Omental fat pad (tissue), 3 donors: ENCODE measurements at regions not wholly inside any gene's neighbourhood (a gene's known extent, or its start where the extent isn't known, plus 50 kb on each side); places are given as distances from the start of the nearest gene placed in this dataset.

Experiments
- ATAC-seq: fragments of 150-250 bp; one replicate; pipeline ENCODE4 v1.9.1; 2016; ENCODE audit warnings: mild to moderate bottlenecking, moderate library complexity; ENCODE audit not compliant: low FRiP score
- DNase-seq: peaks from one replicate; pipeline ENCODE4 v3.0.0-alpha.2; 2019; ENCODE audit warnings: low spot score
- CTCF ChIP-seq, 3 donors: fragments of 450-650 bp; IDR thresholded peaks; one replicate each; pipeline ENCODE4 v1.5.1; 2016 to 2017; ENCODE audit warnings: antibody characterized with exemption in 3 of 3, mild to moderate bottlenecking in 3 of 3, moderate library complexity in 2 of 3

GRCh38 chr13:73974051-73974450 is 160.2 kb downstream of the KLF12 start:
- ATAC-seq, result no peak
- DNase-seq, result no peak
- TF ChIP-seq CTCF (IDR thresholded peaks at IDR 0.05), result no peak

GRCh38 chr13:73973156-73973555 is 161.0 kb downstream of the KLF12 start:
- no peak for TF ChIP-seq CTCF (IDR thresholded peaks at IDR 0.05)
- ATAC-seq, result no peak
- DNase-seq, result no peak

GRCh38 chr13:73972545-73972944 is 161.7 kb downstream of the KLF12 start:
- TF ChIP-seq CTCF (IDR thresholded peaks at IDR 0.05), result no peak
- ATAC-seq (no peak), DNase-seq (no peak)

- ATAC-seq, result no peak
- no peak for TF ChIP-seq CTCF (IDR thresholded peaks at IDR 0.05)
- DNase-seq, result no peak
Observed at GRCh38 chr13:73971481-73971880, 162.7 kb downstream of the KLF12 start.

GRCh38 chr13:73970421-73971055 is 163.7 kb downstream of the KLF12 start:
- TF ChIP-seq CTCF (IDR thresholded peaks at IDR 0.05), result no peak
- DNase-seq (no peak), ATAC-seq (no peak)

GRCh38 chr13:73967397-73968165 is 166.6 kb downstream of the KLF12 start:
- no peak for TF ChIP-seq CTCF (IDR thresholded peaks at IDR 0.05)
- ATAC-seq (no peak), DNase-seq (no peak)

GRCh38 chr13:73966331-73966730 is 167.9 kb downstream of the KLF12 start:
- DNase-seq, result no peak
- TF ChIP-seq CTCF (IDR thresholded peaks at IDR 0.05), result no peak
- ATAC-seq, result no peak
